Caco-2 (cell line): ENCODE measurements at regions not wholly inside any gene's neighbourhood (a gene's known extent, or its start where the extent isn't known, plus 50 kb on each side); places are given as distances from the start of the nearest gene placed in this dataset.

Experiments used
- BruUV-seq: library from RNA; stranded (reverse); fragments of 400-500 nt; replicated peaks from 2 replicates; lab custom pipeline; 2021; lab: Mats Ljungman, UMichigan
- CTCF ChIA-PET: fragments of 300-600 bp; sonication (Branson Sonifier 250); formaldehyde crosslinking; loops from one replicate; lab custom pipeline; 2022; ENCODE audit warnings: antibody characterized with exemption; lab: Charles Lee
- POLR2A ChIA-PET: fragments of 300-600 bp; sonication (Branson Sonifier 250); formaldehyde crosslinking; loops from one replicate; lab custom pipeline; 2022; ENCODE audit warnings: antibody characterized with exemption; lab: Charles Lee
- DNase-seq, 2 experiments: peaks; one replicate each; pipeline versions ENCODE4 v3.0.0 to v3.0.0-alpha.2; 2020 to 2022
- H3K27me3 ChIP-seq: replicated peaks from 2 replicates; pipeline ENCODE4 v1.6.0; 2011; ENCODE audit warnings: low read length; ENCODE audit not compliant: control insufficient read depth, insufficient read depth
- H3K36me3 ChIP-seq: 2 replicates; pipeline ENCODE4 v1.5.1; 2011; ENCODE audit warnings: low read length; ENCODE audit not compliant: control insufficient read depth, insufficient read depth
- H3K4me1 ChIP-seq: fragments of 250-450 bp; sonication (Bioruptor Pico); 2 replicates; pipeline ENCODE4 v1.5.1; 2020; ENCODE audit warnings: mild to moderate bottlenecking
- H3K4me3 ChIP-seq: 2 replicates; pipeline ENCODE4 v1.5.1; 2011; ENCODE audit warnings: low read depth, mild to moderate bottlenecking, control low read depth, low read length
- H3K9me3 ChIP-seq: fragments of 250-450 bp; sonication (Bioruptor Pico); 2 replicates; pipeline ENCODE4 v1.5.1; 2020; ENCODE audit warnings: mild to moderate bottlenecking, moderate library complexity
- H3K27ac Mint-ChIP-seq: one replicate; pipeline ENCODE4 v1.8.0; 2022; ENCODE audit warnings: mixed read lengths; ENCODE audit not compliant: unreplicated experiment
- H3K27me3 Mint-ChIP-seq: one replicate; pipeline ENCODE4 v1.8.0; 2022; ENCODE audit warnings: mixed read lengths; ENCODE audit not compliant: insufficient read depth, unreplicated experiment
- H3K36me3 Mint-ChIP-seq: one replicate; pipeline ENCODE4 v1.8.0; 2022; ENCODE audit warnings: mild to moderate bottlenecking, mixed read lengths; ENCODE audit not compliant: insufficient read depth, unreplicated experiment
- H3K4me1 Mint-ChIP-seq: one replicate; pipeline ENCODE4 v1.8.0; 2022; ENCODE audit warnings: low read depth, mixed read lengths; ENCODE audit not compliant: unreplicated experiment
- H3K4me3 Mint-ChIP-seq: one replicate; pipeline ENCODE4 v1.8.0; 2022; ENCODE audit warnings: mild to moderate bottlenecking, moderate library complexity, mixed read lengths; ENCODE audit not compliant: unreplicated experiment
- H3K9me3 Mint-ChIP-seq: one replicate; pipeline ENCODE4 v1.8.0; 2022; ENCODE audit warnings: mixed read lengths; ENCODE audit not compliant: unreplicated experiment
- CTCF ChIP-seq, 2 experiments: fragments of 200-600 bp in 1 of 2; IDR thresholded peaks; 1 replicate in 1 of 2; 2 replicates in 1 of 2; pipeline versions ENCODE4 v1.5.1 to v1.8.0; 2011 to 2022; ENCODE audit warnings: antibody characterized with exemption in 1 of 2, control low read depth in 1 of 2, inconsistent platforms in 1 of 2, low read depth in 1 of 2, low read length in 1 of 2, mild to moderate bottlenecking in 1 of 2, moderate library complexity in 1 of 2; ENCODE audit not compliant: insufficient read depth in 1 of 2, severe bottlenecking in 1 of 2, unreplicated experiment in 1 of 2
- intact Hi-C: fragments of 100-400 bp; cut with micrococcal nuclease; formaldehyde crosslinking; loops from one replicate; pipeline ENCODE4 v1.10.0; 2022; ENCODE audit not compliant: unreplicated experiment

DNA sequence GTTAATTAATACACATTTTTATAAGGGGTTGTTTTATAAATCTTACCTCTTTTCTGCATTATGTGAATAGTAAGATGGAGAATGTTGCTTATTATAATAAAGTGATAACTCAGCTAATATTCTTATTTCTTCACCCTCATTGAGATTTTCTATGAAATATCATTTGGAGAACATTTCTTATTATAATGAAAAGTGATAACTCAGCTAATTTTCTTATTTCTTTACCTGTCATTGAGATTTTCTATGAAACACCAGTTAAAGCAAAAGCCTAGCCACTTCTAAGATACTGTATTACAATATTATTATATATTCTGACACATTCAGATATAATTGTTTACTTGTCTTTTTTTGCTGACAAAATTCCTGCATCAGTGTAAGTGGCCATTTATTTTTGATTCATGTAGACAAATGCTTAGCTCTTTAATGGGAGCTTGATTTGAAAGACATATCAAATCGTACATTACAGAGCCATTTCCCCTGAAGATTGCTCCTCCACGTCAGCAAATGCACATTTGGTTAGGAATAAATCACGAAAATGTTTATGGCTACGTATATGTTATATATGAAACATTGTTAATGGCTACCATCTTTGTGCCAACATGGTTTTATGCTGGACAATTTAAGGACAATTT lies 427.5 kb downstream of the CHL1 start:
- no peaks in the 10 kb centered on the region for H3K9me3 ChIP-seq
- H3K4me1 ChIP-seq: no peaks in the 10 kb centered on the region
- H3K36me3 Mint-ChIP-seq: no peaks in the 10 kb centered on the region
- intact Hi-C loops: no loop called here
- H3K4me3 Mint-ChIP-seq: no peak overlapping the region
- no peak for TF ChIP-seq CTCF (IDR thresholded peaks at IDR 0.05; ENCODE audit: insufficient read depth in 1 of 2, low read depth in 1 of 2, low read length in 1 of 2, severe bottlenecking in 1 of 2, unreplicated experiment in 1 of 2)
- H3K36me3 ChIP-seq: no peaks in the 10 kb centered on the region
- ChIA-PET POLR2A (no interaction called here), CTCF (no interaction called here)
- H3K27me3 ChIP-seq: no peaks in the 10 kb centered on the region
- H3K4me1 Mint-ChIP-seq: no peaks in the 10 kb centered on the region
- H3K27ac Mint-ChIP-seq: no peak overlapping the region
- DNase-seq: no peak
- H3K9me3 Mint-ChIP-seq: no peaks in the 10 kb centered on the region
- no TSS peak for BruUV-seq
- H3K27me3 Mint-ChIP-seq: peaks cover 2% of the 10 kb centered on the region
- no peak overlapping the region for H3K4me3 ChIP-seq

DNA sequence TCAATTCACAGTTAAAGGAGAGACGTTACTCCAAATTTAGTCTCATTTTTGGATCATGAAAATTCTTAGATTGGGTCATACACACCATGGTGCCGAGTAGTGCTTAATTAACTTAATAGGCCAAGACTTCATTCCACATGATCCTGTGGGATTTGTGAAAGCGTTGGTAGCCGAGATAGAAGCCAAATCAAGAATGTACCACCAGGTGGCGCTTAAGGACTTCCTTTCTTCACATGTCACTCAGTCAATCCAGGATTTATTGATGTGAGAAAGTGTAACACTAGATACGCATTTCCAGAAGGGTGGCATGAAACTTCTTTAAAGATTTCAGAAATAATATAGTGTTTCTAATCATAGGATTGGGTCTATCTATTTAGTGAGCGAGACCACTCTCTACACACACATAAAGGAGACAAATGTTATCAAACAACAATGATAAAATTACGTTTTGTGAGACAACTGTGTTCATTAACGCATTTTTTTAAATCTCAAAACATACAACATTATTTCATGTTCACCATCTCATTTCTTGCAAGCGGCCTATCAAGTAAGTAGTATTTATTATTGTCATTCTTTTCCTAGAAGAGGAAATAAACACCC lies 436.1 kb downstream of the CHL1 start:
- H3K36me3 Mint-ChIP-seq: no peaks in the 10 kb centered on the region
- H3K4me1 ChIP-seq: no peaks in the 10 kb centered on the region
- H3K27ac Mint-ChIP-seq: no peak overlapping the region
- intact Hi-C loops: loop anchor here (1.0 to 5.0 kb wide), 2 partner anchors 220 to 715 kb away; no protein-coding TSS in a partner anchor
- peaks cover 4% of the 10 kb centered on the region for H3K27me3 Mint-ChIP-seq
- TF ChIP-seq CTCF (IDR thresholded peaks at IDR 0.05; ENCODE audit: insufficient read depth in 1 of 2, low read depth in 1 of 2, low read length in 1 of 2, severe bottlenecking in 1 of 2, unreplicated experiment in 1 of 2): peak; percentile 55 to 69
- H3K4me3 ChIP-seq: no peak overlapping the region
- no peaks in the 10 kb centered on the region for H3K27me3 ChIP-seq
- ChIA-PET POLR2A (no interaction called here), CTCF (no interaction called here)
- BruUV-seq: no TSS peak
- H3K4me3 Mint-ChIP-seq: no peak overlapping the region
- no peaks in the 10 kb centered on the region for H3K9me3 Mint-ChIP-seq
- no peaks in the 10 kb centered on the region for H3K36me3 ChIP-seq
- H3K4me1 Mint-ChIP-seq: no peaks in the 10 kb centered on the region
- no peaks in the 10 kb centered on the region for H3K9me3 ChIP-seq
- peak; percentile 60 to 65 for DNase-seq

GRCh38 chr3:634511-634910 lies 437.9 kb downstream of the CHL1 start:
- H3K36me3 Mint-ChIP-seq: no peaks in the 10 kb centered on the region

More at GRCh38 chr3:634511-634910, 437.9 kb downstream of the CHL1 start:
- Mint-ChIP-seq H3K4me1 (no peaks in the 10 kb centered on the region), H3K4me3 (no peak overlapping the region), H3K27ac (no peak overlapping the region), H3K9me3 (no peaks in the 10 kb centered on the region), H3K27me3 (peaks cover 4% of the 10 kb centered on the region)
- ChIA-PET CTCF (no interaction called here), POLR2A (no interaction called here)
- intact Hi-C loops: loop anchor here (5.0 kb wide), 1 partner anchor 713 kb away; no protein-coding TSS in a partner anchor
- H3K9me3 ChIP-seq: no peaks in the 10 kb centered on the region
- no peaks in the 10 kb centered on the region for H3K27me3 ChIP-seq
- TF ChIP-seq CTCF (IDR thresholded peaks at IDR 0.05; ENCODE audit: insufficient read depth in 1 of 2, low read depth in 1 of 2, low read length in 1 of 2, severe bottlenecking in 1 of 2, unreplicated experiment in 1 of 2): no peak
- BruUV-seq: no TSS peak
- no peaks in the 10 kb centered on the region for H3K36me3 ChIP-seq
- no peak for DNase-seq
- H3K4me1 ChIP-seq: no peaks in the 10 kb centered on the region
- no peak overlapping the region for H3K4me3 ChIP-seq
